AG08396 (cell line): ENCODE measurements at regions not wholly inside any gene's neighbourhood (a gene's known extent, or its start where the extent isn't known, plus 50 kb on each side); places are given as distances from the start of the nearest gene placed in this dataset.

Experiments used
- DNase-seq: peaks from one replicate; pipeline ENCODE4 v3.0.0; 2012; ENCODE audit warnings: low spot score, mixed read lengths

DNA sequence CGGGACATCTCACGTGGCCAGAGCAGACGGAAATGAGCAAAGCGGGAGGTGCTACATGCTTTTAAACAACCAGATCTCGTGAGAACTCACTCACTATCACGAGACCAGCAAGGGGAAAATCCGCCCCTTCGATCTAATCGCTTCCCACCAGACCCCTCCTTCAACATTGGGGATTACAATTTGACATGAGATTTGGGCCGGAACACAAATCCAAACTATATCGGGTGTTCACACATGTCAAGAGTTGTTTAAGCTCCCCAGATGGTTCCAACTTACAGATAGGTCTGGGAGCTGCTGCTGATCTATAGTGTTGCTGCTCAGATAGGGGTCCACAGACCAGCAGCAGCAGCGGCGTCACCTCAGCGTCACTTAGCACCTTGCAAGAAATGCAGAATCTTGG is 194.9 kb downstream of the GPAM start:
- no peak for DNase-seq

DNA sequence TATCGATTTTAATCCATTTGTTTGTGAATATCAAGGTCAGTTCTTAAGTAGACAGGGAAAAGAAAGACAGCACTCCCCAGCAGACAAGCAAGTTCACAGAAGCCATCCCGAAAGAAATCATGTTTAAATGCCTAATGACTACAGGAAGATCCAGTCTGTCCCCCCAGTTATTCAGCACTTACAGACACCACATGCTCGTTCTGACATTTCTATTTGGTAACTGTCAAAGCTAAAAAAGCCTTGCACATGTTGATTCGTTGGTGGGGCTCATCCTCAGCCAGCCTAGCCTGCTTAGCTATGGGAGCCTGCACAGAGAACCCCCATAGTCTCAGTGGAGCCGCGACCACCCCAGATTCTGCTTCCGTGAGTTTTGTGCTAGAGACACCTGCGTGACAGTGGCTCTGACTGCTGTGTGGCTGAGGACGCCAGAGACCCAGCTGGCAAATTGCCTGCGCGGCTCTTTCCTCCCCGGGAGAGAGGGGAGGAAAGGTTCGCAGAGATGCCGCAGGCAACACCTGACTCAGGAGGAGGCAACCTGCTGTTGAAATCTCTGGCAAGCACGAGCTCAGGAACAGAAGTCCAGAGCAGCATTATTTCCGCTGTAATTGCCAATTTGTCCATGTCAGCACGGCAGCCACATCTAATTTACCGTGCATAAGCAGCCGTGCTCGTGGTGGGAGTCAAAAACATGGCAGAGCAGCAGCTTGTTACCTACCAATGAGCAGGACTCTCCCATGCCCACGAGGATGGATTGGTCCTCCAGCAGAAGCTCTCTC is 194.2 kb downstream of the GPAM start:
- no peak for DNase-seq

DNA sequence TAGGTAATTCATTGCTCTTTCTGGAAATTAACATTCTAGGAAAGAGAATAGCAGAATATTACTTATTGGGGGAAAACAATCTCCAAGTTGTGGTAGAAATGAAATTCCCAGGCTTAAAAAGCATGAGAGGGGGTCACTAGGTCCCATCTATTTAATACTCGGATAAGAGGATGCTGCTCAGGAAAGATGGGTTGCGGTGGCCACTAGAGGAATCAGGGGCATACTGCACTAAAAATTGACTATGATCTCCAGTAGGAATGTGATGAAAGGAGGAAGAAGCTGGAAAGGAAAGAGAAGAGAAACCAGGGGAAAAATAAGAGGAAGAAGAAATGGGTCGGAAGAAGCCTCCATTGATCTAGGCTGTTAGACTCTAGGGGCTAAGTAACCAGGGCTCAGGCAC is 192.8 kb downstream of the GPAM start:
- no peak for DNase-seq

DNA sequence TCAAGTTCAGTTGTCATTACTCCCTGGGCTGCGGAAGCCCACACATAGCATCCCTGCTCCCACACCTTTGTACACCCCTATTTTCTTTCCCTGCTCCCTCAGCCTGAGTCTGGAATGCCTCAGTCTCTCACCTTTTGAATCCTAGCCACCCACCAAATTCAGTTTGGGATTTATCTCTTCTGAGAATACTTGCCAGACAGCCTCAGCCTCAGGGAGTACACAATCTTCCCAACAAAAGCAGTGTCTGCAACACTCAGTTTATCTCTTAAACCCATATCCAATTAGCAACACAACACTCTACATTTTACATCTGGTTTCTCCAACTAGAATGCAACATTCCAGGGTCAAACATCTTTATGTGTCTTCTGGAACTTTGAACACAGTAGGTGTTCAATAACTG is 190.2 kb downstream of the GPAM start:
- no peak for DNase-seq

DNA sequence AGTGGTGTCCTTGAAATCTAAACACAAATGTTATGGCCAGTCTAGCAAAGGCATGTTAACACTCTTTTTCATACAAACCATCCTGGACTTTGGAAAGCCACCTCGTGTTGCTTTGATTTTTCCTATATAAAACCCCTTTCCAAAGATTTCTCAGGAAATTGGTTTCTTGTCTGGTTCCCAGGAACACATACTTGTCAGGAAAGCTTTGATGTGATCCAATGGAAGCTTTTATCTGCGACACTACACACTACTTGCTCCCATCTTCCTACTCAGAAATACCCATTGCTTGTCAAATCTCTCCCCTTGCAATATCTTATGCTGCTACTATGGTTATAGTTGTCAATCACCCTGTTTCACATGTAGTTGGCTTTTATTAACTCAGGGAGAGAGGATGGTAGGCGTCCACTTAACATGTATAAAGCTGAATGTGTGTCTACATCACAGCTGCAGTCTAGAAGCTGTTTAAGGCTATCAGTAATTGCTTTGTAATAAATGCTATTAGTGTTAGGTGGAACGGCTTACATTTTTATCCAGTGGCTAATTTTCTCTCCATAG is 189.6 kb downstream of the GPAM start:
- DNase-seq: no peak

DNA sequence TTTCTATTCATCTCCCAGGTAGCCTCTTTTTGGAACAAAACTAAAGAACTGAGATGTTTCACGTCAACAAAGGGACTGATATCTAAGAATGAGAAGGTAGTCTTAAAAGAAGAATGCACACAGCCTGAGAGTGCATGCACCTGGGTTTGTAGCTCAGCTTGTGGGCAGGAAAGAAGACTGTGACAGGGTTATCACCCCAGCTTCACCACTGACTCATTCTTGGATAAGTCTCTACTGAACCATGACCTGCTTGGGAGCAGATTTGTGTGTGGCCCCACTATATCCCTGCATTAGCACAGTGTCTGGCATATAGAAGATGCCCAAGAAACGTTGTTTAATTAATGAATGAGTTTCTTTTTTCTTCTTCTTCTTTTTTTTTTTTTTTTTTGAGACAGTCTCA is 187.5 kb downstream of the GPAM start:
- DNase-seq: no peak

DNA sequence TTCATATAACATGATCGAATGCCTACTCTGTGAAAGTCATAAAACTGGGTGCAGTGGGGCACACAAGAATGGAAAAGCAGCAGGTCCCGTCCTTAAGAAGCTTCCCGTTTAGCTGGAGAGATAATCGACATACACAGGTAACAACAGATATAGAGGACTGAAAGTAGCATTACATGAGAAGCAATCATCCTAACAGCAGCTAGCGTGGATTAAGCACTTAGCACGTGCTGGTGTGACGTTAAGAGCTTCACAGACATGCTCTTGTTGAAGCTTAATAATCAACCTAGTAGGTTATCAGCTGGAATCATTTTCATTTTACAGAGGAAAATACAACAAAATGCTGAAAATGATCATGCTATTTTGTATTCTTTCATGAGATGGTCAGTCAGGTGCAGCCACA is 184.8 kb downstream of the GPAM start:
- DNase-seq: no peak

DNA sequence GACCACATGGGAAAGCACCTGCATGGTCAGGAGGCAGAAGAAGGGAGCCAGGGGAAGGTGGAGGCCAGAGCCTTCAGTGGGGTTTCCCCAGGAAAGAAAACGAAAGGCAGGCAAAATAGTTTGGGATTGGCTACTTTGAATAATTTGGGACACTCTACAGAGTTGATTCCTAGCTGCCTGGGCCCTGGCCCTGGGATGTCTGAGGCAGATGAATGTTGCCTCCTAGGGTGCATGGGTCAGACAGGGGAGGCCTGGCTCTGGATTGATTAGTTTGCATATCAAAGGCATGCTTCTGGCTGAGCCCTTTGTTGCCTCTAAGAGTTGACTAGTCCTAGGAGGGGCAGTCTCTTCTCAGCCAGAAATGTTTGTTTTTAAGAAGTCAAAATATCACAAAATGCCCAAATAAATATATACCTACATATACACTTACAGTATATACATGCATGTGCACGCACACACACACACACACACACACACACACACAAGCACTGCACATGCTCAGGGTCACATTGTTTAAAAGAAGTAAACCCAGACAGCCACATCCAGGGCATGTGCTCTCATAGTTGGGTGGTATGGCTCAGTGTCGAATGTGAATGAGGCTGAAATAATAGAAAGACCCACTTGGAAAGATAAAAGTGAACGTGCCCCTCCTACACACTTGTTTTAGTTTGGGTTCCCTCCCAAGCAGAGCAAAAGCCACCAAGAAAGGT is 184.2 kb downstream of the GPAM start:
- no peak for DNase-seq

DNA sequence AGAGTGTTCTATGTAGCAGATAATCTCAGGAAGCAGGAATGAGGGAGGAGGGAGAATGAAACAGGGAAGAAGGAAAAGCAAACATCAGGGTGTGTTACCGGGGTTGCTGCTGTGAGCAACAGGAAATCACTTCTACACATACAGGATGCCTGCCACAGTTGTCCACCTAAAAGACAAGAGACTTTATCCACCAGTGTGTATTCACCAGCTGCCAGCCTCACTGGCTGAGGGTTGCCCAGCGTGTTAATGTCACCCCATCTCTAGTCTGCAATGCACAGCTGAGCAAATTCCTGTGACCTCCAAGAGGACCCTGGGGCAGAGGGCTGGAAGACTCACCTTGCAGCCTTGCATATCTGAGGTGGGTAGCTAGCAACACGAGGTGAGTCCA is 183.7 kb downstream of the GPAM start:
- no peak for DNase-seq

DNA sequence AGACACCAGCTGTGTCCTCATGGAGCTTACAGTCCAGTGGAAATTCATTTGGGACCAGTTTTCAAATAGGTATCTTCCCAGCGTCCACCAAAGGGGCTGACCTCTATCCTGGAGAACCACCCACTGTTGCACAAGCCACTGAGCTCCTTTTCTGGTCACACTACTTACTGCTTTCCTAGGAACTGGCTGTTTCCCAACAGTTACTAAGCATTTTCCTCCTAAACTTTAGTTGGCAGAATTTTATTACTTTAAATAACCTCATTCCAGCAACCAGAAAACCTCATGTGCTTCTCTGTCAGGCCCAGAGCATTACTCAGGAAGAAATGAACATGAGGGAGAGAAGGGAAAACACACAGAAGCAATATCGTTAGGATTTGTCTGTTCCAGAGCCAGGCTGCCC is 183.1 kb downstream of the GPAM start:
- no peak for DNase-seq

DNA sequence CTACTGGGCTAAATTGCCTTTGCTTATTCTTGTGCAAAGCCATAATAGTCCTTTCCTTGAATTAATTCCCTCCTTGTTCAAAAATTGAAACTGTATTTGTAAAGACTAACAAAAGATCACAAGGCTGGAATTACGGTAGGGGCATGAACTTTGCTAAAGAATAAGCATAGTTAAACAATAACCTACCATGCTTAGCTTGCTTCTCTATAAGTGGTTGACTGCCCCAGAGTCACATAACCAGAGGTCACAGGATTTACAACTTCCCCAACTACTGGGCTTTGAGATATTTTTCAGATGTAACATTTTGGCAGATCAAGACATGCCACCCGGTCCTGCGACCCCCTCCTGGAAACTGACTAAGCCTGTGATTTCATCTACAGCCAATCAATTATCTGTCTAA is 181.4 kb downstream of the GPAM start:
- DNase-seq: no peak

DNA sequence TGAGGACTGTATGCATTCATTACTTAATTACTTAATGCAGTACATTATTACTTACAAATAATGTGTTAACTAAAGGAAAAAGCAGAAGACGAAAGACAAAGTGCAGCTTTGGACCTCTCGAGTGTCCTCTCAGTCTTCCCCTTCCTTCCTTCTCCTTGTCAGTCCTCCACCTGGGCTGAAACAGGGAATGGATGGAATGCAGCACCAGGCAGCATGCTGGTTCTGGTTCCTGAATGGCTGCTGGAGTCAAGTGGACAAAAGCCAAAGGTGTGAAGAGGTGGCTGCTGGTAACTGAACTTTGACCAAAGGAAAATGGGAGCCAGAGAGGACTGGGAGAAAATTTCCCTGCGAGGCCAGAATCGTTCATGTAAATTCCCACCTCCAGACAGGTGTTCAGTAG is 179.5 kb downstream of the GPAM start:
- DNase-seq: no peak

DNA sequence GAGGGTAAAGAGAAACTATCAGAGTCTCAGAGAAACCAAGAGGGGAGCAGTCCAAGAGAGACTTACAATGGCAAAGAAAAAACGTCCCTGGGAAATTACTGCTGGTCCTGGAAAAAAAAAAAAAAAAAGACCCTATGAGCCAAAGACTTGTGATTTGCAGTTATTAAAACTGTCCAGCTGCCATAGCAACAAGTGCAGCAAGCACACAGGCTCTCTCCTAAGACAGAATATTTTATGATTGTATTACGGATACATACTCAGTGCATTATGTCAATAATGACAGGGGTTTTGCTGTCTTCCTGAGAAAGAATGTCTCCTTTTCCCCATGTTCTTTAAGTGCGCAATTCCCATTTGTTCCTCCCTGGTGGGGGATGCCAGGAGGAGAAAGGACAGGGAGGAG is 178.5 kb downstream of the GPAM start:
- DNase-seq: no peak

DNA sequence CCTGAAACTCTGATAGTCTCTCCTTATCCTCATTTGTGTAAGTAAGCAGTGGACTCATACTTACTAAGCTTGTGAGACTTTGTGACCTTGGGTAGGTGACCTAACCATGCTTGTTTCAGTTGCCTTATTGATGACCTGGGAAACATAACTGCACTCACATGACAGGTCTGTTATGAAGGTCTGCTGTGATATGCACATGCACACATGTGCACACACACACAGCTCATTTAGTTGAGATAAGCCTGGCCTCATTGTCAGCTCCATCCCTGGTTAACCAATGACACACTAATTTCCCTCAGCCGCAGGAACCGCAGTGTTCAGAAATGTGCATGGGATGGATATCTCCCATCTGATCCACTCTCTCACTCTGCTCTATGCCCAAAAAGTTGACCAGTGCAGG is 177.2 kb downstream of the GPAM start:
- DNase-seq: no peak

DNA sequence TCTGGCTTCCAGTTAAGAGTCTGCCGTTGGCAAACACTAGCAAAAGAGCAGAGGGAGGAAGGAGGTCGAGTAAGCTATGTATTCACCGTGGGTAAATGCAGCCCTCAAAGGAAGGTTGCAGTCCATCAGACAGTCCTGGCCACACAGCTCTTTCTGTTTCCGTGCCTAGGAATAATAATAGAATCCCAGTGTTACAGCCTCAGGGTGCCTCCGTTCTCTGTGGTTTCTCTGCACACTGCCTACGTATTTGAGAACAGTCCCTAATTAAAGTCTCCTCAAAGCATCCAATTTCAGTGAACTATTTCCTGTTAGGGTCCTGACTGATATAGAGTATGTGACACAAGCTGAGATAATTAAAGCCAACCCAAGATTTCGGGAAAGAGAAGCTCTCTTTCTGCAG is 176.7 kb downstream of the GPAM start:
- no peak for DNase-seq

DNA sequence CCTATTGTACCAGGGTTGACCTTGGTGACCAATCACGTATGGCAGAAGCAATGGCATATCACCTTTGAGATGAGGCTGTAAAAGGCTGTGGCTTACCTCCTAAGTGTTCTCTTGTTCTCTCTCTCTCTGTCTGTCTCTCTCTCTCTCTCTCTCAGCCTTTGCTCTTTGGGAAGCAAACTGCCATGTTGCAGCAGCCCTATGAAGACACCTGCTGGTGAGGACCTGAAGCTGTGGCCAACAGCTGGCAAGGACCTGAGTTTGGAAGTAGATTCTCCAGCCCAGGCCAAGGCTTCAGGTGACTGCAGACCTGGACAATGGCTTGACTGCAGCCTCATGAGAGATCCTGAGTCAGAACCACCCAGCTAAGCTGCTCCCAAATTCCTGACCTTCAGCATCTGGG is 161.4 kb downstream of the GPAM start:
- DNase-seq: no peak

DNA sequence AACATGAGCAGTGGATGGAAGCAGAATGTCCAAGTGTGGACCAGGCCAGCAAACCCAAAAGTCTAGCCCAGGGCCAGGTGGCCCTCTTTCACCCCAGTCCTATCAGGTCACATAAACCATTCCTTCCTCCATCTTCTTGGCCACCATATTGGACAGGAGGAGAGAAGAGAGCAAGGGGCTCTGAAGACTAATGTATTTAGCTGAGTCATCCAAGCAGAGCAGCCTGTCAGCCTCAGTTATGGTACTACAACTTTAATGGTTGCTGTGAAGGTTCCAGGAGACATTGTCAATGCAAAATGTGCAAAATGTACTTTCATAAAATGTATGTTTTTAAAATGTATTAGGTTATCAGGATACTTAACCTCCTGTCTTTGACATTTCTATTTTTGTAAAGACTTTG is 159.5 kb downstream of the GPAM start:
- DNase-seq: no peak

DNA sequence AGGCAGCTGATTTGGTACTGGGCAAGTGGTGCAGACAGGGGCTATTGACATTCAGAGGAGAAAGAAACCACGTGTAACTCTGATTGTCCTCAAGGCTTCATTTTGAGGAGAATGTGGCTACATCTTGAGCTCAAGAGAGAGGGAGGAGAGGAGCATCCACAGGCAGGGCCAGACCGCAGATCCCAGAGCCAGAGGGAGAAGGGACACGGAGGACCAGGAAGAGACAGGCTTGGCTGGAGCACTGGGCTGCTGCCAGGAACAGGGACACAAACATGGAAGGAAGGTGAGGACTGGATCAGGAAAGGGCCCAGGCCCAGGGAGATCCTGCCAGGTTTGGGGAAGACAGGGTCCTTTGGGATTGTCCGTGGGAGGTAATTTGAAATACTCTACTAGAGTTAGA is 158.3 kb downstream of the GPAM start:
- no peak for DNase-seq

DNA sequence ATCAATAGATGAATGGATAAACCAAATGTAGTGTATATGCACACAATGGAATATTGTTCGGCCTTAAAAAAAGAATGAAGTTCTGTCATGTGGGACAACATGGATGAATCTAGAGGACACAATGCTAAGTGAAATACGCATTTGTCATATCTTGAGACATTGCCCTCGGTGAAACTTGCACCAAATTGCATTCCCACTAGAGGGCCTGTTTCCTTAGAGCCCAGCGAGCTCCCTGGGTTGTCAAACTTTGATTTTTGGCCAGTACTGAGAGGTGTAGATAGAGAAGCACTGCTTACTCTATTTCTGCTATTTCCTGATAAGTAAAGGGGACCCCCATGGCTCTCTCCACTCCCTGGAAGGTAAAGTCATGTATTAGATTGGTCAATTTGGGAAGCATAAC is 157.1 kb downstream of the GPAM start:
- DNase-seq: no peak

DNA sequence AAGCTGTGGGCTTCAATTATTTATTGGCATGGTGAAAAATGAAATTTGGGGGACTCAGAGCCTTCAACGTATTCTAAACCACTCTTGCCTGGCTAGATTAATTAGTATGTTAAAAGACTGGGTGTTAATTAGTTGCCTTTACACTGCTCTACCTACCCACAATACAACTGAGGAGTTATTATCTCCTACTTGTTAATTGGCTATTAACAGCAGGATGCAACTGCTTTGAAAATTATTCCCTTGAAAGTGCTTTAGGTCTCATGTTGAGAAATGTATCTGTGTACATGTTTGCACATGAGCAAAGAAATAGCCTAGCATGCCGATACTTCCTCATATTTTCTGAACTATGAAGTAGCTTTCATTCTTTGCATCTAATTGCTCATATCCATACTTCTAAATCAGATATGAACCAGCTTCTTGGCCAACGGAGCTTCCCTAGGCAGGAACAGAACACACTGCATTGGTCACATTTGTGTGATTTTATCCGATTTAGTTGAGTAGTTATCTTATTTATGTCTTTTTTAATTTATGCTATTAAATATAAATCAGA is 155.8 kb downstream of the GPAM start:
- no peak for DNase-seq

DNA sequence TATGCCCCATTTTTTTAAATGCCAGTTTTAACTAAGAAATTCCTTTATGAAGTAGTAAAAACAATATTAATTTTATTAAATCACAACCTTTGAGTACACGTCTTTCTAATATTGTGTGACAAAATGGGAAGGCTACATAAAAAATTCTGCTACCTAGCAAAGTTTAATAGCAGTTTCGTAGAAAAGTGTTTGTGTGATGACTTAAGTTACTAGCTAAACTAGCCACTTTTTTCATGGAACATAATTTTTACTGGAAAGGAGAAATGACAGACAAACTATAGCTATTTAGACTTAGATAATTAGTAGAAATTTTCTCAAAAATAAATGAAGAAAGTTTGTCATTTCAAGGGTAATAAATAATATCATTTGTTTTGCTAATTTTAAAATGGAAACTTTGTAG is 153.1 kb downstream of the GPAM start:
- no peak for DNase-seq

DNA sequence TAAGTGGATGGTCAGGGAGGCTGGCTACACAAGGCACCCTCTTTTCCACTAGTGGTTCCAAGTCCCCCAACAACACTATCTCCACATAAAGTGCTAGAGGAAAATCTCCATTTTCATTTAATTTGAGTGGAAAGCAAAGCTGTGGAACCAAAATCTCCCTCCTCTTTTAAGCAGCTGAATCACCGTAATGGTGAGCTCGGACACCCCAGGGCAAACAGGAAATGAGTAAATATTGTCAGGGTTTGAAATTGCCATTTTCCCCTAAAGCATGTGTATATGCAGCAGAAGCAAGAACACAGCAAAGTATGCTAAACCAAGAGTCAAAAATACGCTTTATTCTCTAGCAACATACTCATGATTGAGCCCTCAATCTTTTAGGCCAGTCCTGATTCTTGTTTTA is 143.7 kb downstream of the GPAM start:
- DNase-seq: no peak

DNA sequence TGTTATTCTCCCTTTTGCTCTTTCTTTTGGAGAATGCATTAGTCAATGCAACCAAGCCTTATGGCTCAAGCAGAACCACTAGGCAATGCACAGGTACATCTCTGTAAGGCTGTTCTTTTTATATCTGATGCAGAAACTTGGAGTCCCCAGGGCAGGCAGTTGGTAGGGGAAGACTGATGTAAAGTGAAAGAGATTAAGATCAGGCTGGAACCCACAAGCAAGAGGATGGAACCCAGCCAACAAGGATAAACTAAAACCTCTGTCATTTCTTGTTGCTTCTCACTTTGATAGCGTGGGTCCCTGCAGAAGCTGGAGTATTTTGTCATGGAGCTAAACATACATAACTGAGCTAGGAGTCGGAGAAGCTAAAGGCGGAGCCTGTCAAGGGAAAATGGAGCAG is 142.9 kb downstream of the GPAM start:
- DNase-seq: no peak
